H1 (cell line): ENCODE measurements at regions not wholly inside any gene's neighbourhood (a gene's known extent, or its start where the extent isn't known, plus 50 kb on each side); places are given as distances from the start of the nearest gene placed in this dataset.

Experiments used
- CTCF ChIA-PET: fragments of 300-600 bp; sonication (Branson Sonifier 250); formaldehyde crosslinking; loops from one replicate; lab custom pipeline; 2021; ENCODE audit not compliant: partially characterized antibody; lab: Charles Lee
- POLR2A ChIA-PET: fragments of 300-600 bp; sonication (Branson Sonifier 250); formaldehyde crosslinking; loops from one replicate; lab custom pipeline; 2021; ENCODE audit warnings: inconsistent platforms; ENCODE audit not compliant: partially characterized antibody; lab: Charles Lee
- DNase-seq, 2 experiments: peaks; one replicate each; pipeline versions ENCODE4 v3.0.0 to v3.0.0-alpha.2; 2010 to 2022; ENCODE audit warnings: low spot score in 2 of 2, low read depth in 1 of 2, mixed read lengths in 1 of 2
- FAIRE-seq: peaks from 2 replicates; lab custom pipeline; 2011; peaks lifted over from hg19 to GRCh38; lab: Jason Lieb, UNC
- H2AFZ ChIP-seq: 2 replicates; pipeline ENCODE4 v1.8.1; 2012; ENCODE audit warnings: low read length, inconsistent platforms
- H2AK5ac ChIP-seq: 2 replicates; pipeline ENCODE4 v1.6.1; 2013; ENCODE audit warnings: low read depth, low read length
- H2BK120ac ChIP-seq: replicated peaks from 2 replicates; pipeline ENCODE3; 2013; ENCODE audit warnings: low read depth, low read length, inconsistent platforms
- H2BK12ac ChIP-seq: 2 replicates; pipeline ENCODE4 v1.6.1; 2013; ENCODE audit warnings: low read depth, low read length
- H2BK15ac ChIP-seq: 2 replicates; pipeline ENCODE4 v1.6.1; 2013; ENCODE audit warnings: low read length
- H2BK20ac ChIP-seq: 2 replicates; pipeline ENCODE4 v1.6.1; 2013; ENCODE audit warnings: low read length
- H2BK5ac ChIP-seq: 2 replicates; pipeline ENCODE4 v1.6.1; 2013; ENCODE audit warnings: low read depth, low read length
- H3K14ac ChIP-seq: 2 replicates; pipeline ENCODE4 v1.6.1; 2013; ENCODE audit warnings: inconsistent platforms; ENCODE audit not compliant: insufficient read length
- H3K18ac ChIP-seq: 2 replicates; pipeline ENCODE4 v1.6.1; 2013; ENCODE audit warnings: low read length; ENCODE audit errors: extremely low read depth
- H3K23ac ChIP-seq: 2 replicates; pipeline ENCODE4 v1.6.1; 2013; ENCODE audit warnings: inconsistent platforms; ENCODE audit not compliant: insufficient read length
- H3K23me2 ChIP-seq: 2 replicates; pipeline ENCODE4 v1.6.1; 2013; ENCODE audit warnings: low read depth, low read length
- H3K27ac ChIP-seq: 2 replicates; pipeline ENCODE4 v1.6.1; 2011; ENCODE audit warnings: low read depth, low read length, inconsistent platforms
- H3K27me3 ChIP-seq, 4 experiments: replicated peaks in 1 of 4; 1 replicate in 1 of 4; 2 replicates in 3 of 4; pipeline versions ENCODE4 v1.6.1 to v1.8.1; 2011 to 2013; ENCODE audit warnings: low read length in 3 of 4, mild to moderate bottlenecking in 3 of 4, inconsistent platforms in 2 of 4, mixed read lengths in 2 of 4, moderate library complexity in 1 of 4; ENCODE audit not compliant: control insufficient read depth in 3 of 4, insufficient read depth in 3 of 4; ENCODE audit errors: extremely low read depth in 1 of 4
- H3K36me3 ChIP-seq, 4 experiments: 2 replicates each; pipeline versions ENCODE4 v1.6.1 to v1.8.1; 2011 to 2013; ENCODE audit warnings: mild to moderate bottlenecking in 4 of 4, low read length in 3 of 4, moderate library complexity in 2 of 4, control low read depth in 1 of 4, inconsistent platforms in 1 of 4; ENCODE audit not compliant: insufficient read depth in 4 of 4, control insufficient read depth in 2 of 4
- H3K4ac ChIP-seq: replicated peaks from 2 replicates; pipeline ENCODE3; 2013; ENCODE audit warnings: low read length, low read depth, mixed read lengths, inconsistent platforms; ENCODE audit not compliant: insufficient read length
- H3K4me1 ChIP-seq, 4 experiments: replicated peaks in 1 of 4; 1 replicate in 1 of 4; 2 replicates in 3 of 4; pipeline versions ENCODE4 v1.6.1 to v1.8.1; 2011 to 2013; ENCODE audit warnings: low read length in 3 of 4, inconsistent platforms in 2 of 4, mixed read lengths in 1 of 4; ENCODE audit not compliant: insufficient read depth in 4 of 4, control insufficient read depth in 3 of 4
- H3K4me2 ChIP-seq, 2 experiments: 2 replicates each; pipeline versions ENCODE4 v1.6.1 to v1.8.1; 2011 to 2013; ENCODE audit warnings: low read depth in 2 of 2, low read length in 2 of 2, control low read depth in 1 of 2, inconsistent platforms in 1 of 2, mild to moderate bottlenecking in 1 of 2; ENCODE audit not compliant: insufficient read depth in 1 of 2
- H3K4me3 ChIP-seq, 4 experiments: fragments of 200-600, 300-600 bp in 1 of 4; sonication (generic), shearing (Covaris generic), sonication (Bioruptor Twin) in 1 of 4; 2 replicates each; pipeline versions ENCODE4 v1.5.1 to v1.8.1; 2011 to 2016; ENCODE audit warnings: low read length in 4 of 4, low read depth in 3 of 4, control low read depth in 2 of 4, inconsistent platforms in 2 of 4, mild to moderate bottlenecking in 2 of 4, mixed read lengths in 1 of 4, moderate library complexity in 1 of 4; ENCODE audit not compliant: insufficient read depth in 2 of 4; ENCODE audit errors: extremely low read depth in 1 of 4
- H3K56ac ChIP-seq: replicated peaks from 2 replicates; pipeline ENCODE3; 2013; ENCODE audit warnings: low read depth, mild to moderate bottlenecking, mixed read lengths, low read length, inconsistent platforms; ENCODE audit not compliant: insufficient read length
- H3K79me1 ChIP-seq: 2 replicates; pipeline ENCODE4 v1.6.1; 2013; ENCODE audit warnings: low read depth, low read length, control low read depth
- H3K79me2 ChIP-seq, 2 experiments: 2 replicates each; pipeline versions ENCODE4 v1.6.1 to v1.8.1; 2012 to 2013; ENCODE audit warnings: low read length in 2 of 2, mild to moderate bottlenecking in 2 of 2, inconsistent platforms in 1 of 2; ENCODE audit not compliant: insufficient read depth in 2 of 2, control insufficient read depth in 1 of 2
- H3K9ac ChIP-seq, 4 experiments: replicated peaks in 1 of 4; 1 replicate in 1 of 4; 2 replicates in 3 of 4; pipeline versions ENCODE4 v1.6.1 to v1.8.1; 2011 to 2013; ENCODE audit warnings: low read depth in 3 of 4, low read length in 3 of 4, control low read depth in 2 of 4, mild to moderate bottlenecking in 2 of 4, moderate library complexity in 2 of 4, inconsistent platforms in 1 of 4; ENCODE audit errors: extremely low read depth in 1 of 4
- H3K9me3 ChIP-seq, 2 experiments: 2 replicates each; pipeline versions ENCODE4 v1.6.1 to v1.8.1; 2012 to 2013; ENCODE audit warnings: mild to moderate bottlenecking in 2 of 2, moderate library complexity in 2 of 2, control low read depth in 1 of 2, inconsistent platforms in 1 of 2, low read depth in 1 of 2, low read length in 1 of 2, mixed read lengths in 1 of 2; ENCODE audit not compliant: insufficient read depth in 2 of 2
- H4K20me1 ChIP-seq, 2 experiments: replicated peaks in 1 of 2; 2 replicates each; pipeline versions ENCODE3 to v1.8.1; 2011 to 2013; ENCODE audit warnings: inconsistent platforms in 2 of 2, low read length in 2 of 2, mild to moderate bottlenecking in 1 of 2; ENCODE audit not compliant: insufficient read depth in 2 of 2, control insufficient read depth in 1 of 2
- H4K5ac ChIP-seq: 2 replicates; pipeline ENCODE4 v1.6.1; 2013; ENCODE audit warnings: low read length, low read depth, mixed read lengths, inconsistent platforms; ENCODE audit not compliant: insufficient read length
- H4K8ac ChIP-seq: 2 replicates; pipeline ENCODE4 v1.8.0; 2013; ENCODE audit warnings: mild to moderate bottlenecking, moderate library complexity, low read length, inconsistent platforms; ENCODE audit not compliant: insufficient read depth; ENCODE audit errors: extremely low read depth
- H4K91ac ChIP-seq: replicated peaks from 2 replicates; pipeline ENCODE3; 2013; ENCODE audit warnings: low read length, mixed read lengths, inconsistent platforms; ENCODE audit not compliant: insufficient read length
- EP300 ChIP-seq, 2 experiments: IDR thresholded peaks; 1 replicate in 1 of 2; 2 replicates in 1 of 2; pipeline ENCODE4 v1.6.1; 2011 to 2012; ENCODE audit warnings: low read depth in 2 of 2, low read length in 2 of 2, mild to moderate bottlenecking in 2 of 2, borderline replicate concordance in 1 of 2, inconsistent platforms in 1 of 2, moderate library complexity in 1 of 2
- RAD21 ChIP-seq, 2 experiments: IDR thresholded peaks in 1 of 2; conservative IDR thresholded peaks in 1 of 2; 2 replicates each; pipeline ENCODE4 v1.6.1; 2011; ENCODE audit warnings: low read depth in 2 of 2, low read length in 2 of 2, improper control_type of control experiment in 1 of 2, inconsistent platforms in 1 of 2, mild to moderate bottlenecking in 1 of 2, moderate library complexity in 1 of 2
- WGBS, 2 experiments: shearing (Covaris generic) in 1 of 2; methylation state at CpG; one replicate each; pipeline versions ENCODE4 v1.1.6 to v1.1.7; 2013 to 2015; ENCODE audit warnings: low lambda C conversion rate in 2 of 2, mixed read lengths in 2 of 2, inconsistent platforms in 1 of 2, low coverage in 1 of 2, missing lambda C conversion rate in 1 of 2; ENCODE audit not compliant: insufficient replicate concordance in 2 of 2, insufficient coverage in 1 of 2, insufficient read length in 1 of 2; ENCODE audit errors: extremely low coverage in 1 of 2, missing lambda C conversion rate in 1 of 2; 5-methylcytosine and 5-hydroxymethylcytosine counted together

DNA sequence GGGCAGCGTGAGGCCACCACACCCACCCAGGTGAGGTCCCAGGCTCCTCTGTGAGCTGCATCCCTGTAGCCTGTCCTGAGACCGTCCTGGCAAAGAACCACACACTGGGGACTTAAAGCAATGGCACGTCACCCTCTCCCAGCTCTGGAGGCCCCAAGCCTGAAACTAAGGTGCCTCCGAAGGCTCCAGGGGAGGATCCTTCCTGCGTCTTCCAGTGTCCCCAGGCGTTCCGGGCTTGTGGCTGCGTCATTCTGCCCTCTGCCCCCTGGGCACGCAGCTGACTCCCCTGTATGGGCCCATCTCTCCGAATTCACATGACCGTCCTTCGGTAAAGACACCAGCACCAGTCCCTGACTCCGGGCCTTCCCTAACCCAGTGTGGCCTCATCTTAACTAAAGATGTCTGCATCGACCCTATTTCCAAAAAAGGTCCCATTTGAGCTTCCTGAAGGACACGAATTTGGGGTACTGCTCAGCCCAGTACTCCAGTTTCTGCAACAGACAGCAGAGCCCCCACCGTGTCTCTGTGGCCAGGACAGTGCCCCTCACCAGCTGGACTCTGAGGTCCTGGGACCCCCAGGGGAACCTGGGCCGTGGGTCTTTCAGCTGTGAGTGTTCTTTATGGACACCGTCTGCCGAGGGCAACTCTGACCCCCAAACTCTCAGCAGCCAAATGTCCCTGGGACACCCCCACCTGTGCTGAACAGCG is 75.2 kb upstream of the CTDP1 start:
- Histone ChIP-seq H3K23ac (no peak overlapping the region), H4K20me1 (peaks cover 0 to 2% of the 10 kb centered on the region in 2 experiments), H3K23me2 (no peaks in the 10 kb centered on the region), H3K4me2 (no peak overlapping the region), H3K79me2 (no peaks in the 10 kb centered on the region), H3K14ac (no peak overlapping the region), H4K5ac (no peak overlapping the region), H2BK5ac (no peak overlapping the region; the same call in 1 of the 2 replicates), H3K4ac (no peak overlapping the region), H2AK5ac (no peak overlapping the region), H3K56ac (no peak overlapping the region), H3K27ac (no peak overlapping the region), H3K9ac (no peak overlapping the region), H4K91ac (no peak overlapping the region), H3K36me3 (no peaks in the 10 kb centered on the region), H4K8ac (no peak overlapping the region), H2BK12ac (no peak overlapping the region), H2BK15ac (no peak overlapping the region), H3K27me3 (no peaks in the 10 kb centered on the region; a peak in 1 of 7 replicates), H2BK120ac (no peak overlapping the region), H3K18ac (no peak overlapping the region; the same call in 1 of the 2 replicates), H3K4me3 (no peak overlapping the region), H2BK20ac (no peak overlapping the region), H2AFZ (no peak overlapping the region), H3K4me1 (no peaks in the 10 kb centered on the region; a peak in 1 of 7 replicates), H3K9me3 (no peaks in the 10 kb centered on the region; a peak in 1 of 4 replicates), H3K79me1 (no peaks in the 10 kb centered on the region; the same call in 1 of the 2 replicates)
- POLR2A ChIA-PET = interaction anchor here (1.7 kb wide), 1 partner anchor 8 kb away, joined by 4 read pairs; no protein-coding TSS in a partner anchor
- FAIRE-seq = no peak
- CTCF ChIA-PET = interaction anchor here (1.1 to 1.6 kb wide), 2 partner anchors 8 to 11 kb away, joined by 3 to 5 read pairs; no protein-coding TSS in a partner anchor
- DNase-seq = no peak
- WGBS, 2 experiments = 84% methylated on average over 19 of the region's 20 CpGs; no CpG with 5 or more reads in 1 of the 2 experiments
- no peak for TF ChIP-seq EP300 (IDR thresholded peaks at IDR 0.05; ENCODE audit: borderline replicate concordance in 1 of 2, low read depth in 2 of 2, low read length in 2 of 2)
- no peak for TF ChIP-seq RAD21 (IDR thresholded peaks at IDR 0.05 in 1 of 2, conservative IDR thresholded peaks at IDR 0.05 in 1 of 2; ENCODE audit: low read depth in 2 of 2, low read length in 2 of 2)
